Middle frontal gyrus (tissue), 1 donor: ENCODE measurements at regions not wholly inside any gene's neighbourhood (a gene's known extent, or its start where the extent isn't known, plus 50 kb on each side); places are given as distances from the start of the nearest gene placed in this dataset.

Source experiments
- DNase-seq: peaks from one replicate; pipeline ENCODE4 v3.0.0-alpha.2; 2015; ENCODE audit warnings: low spot score; ENCODE audit errors: extremely low spot score

- no peak for DNase-seq
Measured at GRCh38 chr10:57026307-57026706, 665.2 kb upstream of the ZWINT start.

GRCh38 chr10:57023626-57024025, 662.6 kb upstream of the ZWINT start:
- DNase-seq: no peak

- no peak for DNase-seq
Measured at GRCh38 chr10:57018452-57018851, 657.4 kb upstream of the ZWINT start.

GRCh38 chr10:57017356-57018037, 656.4 kb upstream of the ZWINT start:
- DNase-seq: no peak

GRCh38 chr10:57015595-57016318, 654.7 kb upstream of the ZWINT start:
- no peak for DNase-seq

GRCh38 chr10:57015187-57015586, 654.1 kb upstream of the ZWINT start:
- no peak for DNase-seq

- no peak for DNase-seq
Measured at GRCh38 chr10:57014758-57015157, 653.7 kb upstream of the ZWINT start.

- no peak for DNase-seq
Measured at GRCh38 chr10:57008189-57008588, 647.1 kb upstream of the ZWINT start.

GRCh38 chr10:56991591-56992069, 630.6 kb upstream of the ZWINT start:
- no peak for DNase-seq

- DNase-seq: no peak
Measured at GRCh38 chr10:56975513-56975912, 614.5 kb upstream of the ZWINT start.

GRCh38 chr10:56973766-56974165, 612.7 kb upstream of the ZWINT start:
- DNase-seq: no peak

- no peak for DNase-seq
Measured at GRCh38 chr10:56943221-56943755, 582.2 kb upstream of the ZWINT start.

- DNase-seq: no peak
Measured at GRCh38 chr10:56934515-56934914, 573.5 kb upstream of the ZWINT start.

GRCh38 chr10:56928714-56929113, 567.7 kb upstream of the ZWINT start:
- no peak for DNase-seq

GRCh38 chr10:56927701-56928100, 566.6 kb upstream of the ZWINT start:
- no peak for DNase-seq

- no peak for DNase-seq
Measured at GRCh38 chr10:56920601-56921261, 559.7 kb upstream of the ZWINT start.

- no peak for DNase-seq
Measured at GRCh38 chr10:56912043-56912442, 551.0 kb upstream of the ZWINT start.

- no peak for DNase-seq
Measured at GRCh38 chr10:56905051-56905450, 544.0 kb upstream of the ZWINT start.

GRCh38 chr10:56902554-56902953, 541.5 kb upstream of the ZWINT start:
- no peak for DNase-seq

GRCh38 chr10:56895306-56895705, 534.2 kb upstream of the ZWINT start:
- DNase-seq: no peak

GRCh38 chr10:56881218-56881617, 520.2 kb upstream of the ZWINT start:
- DNase-seq: no peak

GRCh38 chr10:56880606-56881005, 519.5 kb upstream of the ZWINT start:
- no peak for DNase-seq
